ENCODE measurements at regions not wholly inside any gene's neighbourhood (a gene's known extent, or its start where the extent isn't known, plus 50 kb on each side); places are given as distances from the start of the nearest gene placed in this dataset.

GRCh38 chr3:83934192-83935021 lies 1024.4 kb upstream of the CADM2 start:
- TF ChIP-seq CTCF (IDR thresholded peaks at IDR 0.05): no peak
- TF ChIP-seq POLR2A (IDR thresholded peaks at IDR 0.05): no peak

Measured in body of pancreas (tissue), 4 donors.